PC-3 (cell line): ENCODE measurements at regions not wholly inside any gene's neighbourhood (a gene's known extent, or its start where the extent isn't known, plus 50 kb on each side); places are given as distances from the start of the nearest gene placed in this dataset.

Source experiments
- EZH2phosphoT487 ChIP-seq: fragments of 300-600 bp; sonication (generic); IDR thresholded peaks from 2 replicates; pipeline ENCODE4 v1.6.1; 2018; ENCODE audit warnings: mild to moderate bottlenecking, antibody characterized with exemption, low read length, borderline replicate concordance
- TF ChIP-seq, protein P1 (sequence below): fragments of 300-600 bp; sonication (generic); conservative IDR thresholded peaks from 2 replicates; pipeline ENCODE4 v1.5.1; 2017; ENCODE audit warnings: antibody characterized with exemption, low read depth, mild to moderate bottlenecking, low read length

DNA sequence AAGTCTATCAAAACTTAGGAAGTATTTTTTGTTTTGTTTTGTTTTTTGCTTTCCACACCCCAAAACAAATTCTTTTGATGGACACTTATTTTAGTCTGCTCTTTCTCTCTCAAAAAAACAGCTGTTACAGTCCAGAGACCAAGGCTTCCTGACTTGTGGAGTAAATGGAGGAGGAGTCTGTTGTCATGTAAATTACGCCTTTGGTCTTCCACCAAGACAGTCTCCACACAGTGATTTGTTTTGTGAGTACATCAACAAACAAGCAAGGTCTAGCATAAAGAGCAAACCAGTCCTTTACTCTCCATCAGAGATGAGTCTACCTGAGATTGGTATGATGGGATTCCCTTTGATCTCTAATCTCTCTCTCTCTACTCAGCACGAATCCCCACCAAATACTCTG lies 588.0 kb upstream of the ARID1B start:
- TF ChIP-seq, protein P1, sequence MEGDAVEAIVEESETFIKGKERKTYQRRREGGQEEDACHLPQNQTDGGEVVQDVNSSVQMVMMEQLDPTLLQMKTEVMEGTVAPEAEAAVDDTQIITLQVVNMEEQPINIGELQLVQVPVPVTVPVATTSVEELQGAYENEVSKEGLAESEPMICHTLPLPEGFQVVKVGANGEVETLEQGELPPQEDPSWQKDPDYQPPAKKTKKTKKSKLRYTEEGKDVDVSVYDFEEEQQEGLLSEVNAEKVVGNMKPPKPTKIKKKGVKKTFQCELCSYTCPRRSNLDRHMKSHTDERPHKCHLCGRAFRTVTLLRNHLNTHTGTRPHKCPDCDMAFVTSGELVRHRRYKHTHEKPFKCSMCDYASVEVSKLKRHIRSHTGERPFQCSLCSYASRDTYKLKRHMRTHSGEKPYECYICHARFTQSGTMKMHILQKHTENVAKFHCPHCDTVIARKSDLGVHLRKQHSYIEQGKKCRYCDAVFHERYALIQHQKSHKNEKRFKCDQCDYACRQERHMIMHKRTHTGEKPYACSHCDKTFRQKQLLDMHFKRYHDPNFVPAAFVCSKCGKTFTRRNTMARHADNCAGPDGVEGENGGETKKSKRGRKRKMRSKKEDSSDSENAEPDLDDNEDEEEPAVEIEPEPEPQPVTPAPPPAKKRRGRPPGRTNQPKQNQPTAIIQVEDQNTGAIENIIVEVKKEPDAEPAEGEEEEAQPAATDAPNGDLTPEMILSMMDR, result no peak
- TF ChIP-seq EZH2phosphoT487, result no peak
